CD4-positive, alpha-beta T cell (primary cell): ENCODE measurements at regions not wholly inside any gene's neighbourhood (a gene's known extent, or its start where the extent isn't known, plus 50 kb on each side); places are given as distances from the start of the nearest gene placed in this dataset.

ENCODE experiments used
- ATAC-seq: fragments of 200-7000 bp; cut with Tn5 transposase; one replicate; pipeline ENCODE4 v1.10.0; 2022; ENCODE audit warnings: mild to moderate bottlenecking; ENCODE audit not compliant: poor library complexity
- CTCF ChIA-PET: fragments of 350-600 bp; sonication (Branson Sonifier 250); formaldehyde crosslinking; loops from one replicate; lab custom pipeline; 2021; ENCODE audit warnings: antibody characterized with exemption, inconsistent platforms; lab: Charles Lee
- POLR2A ChIA-PET: fragments of 350-600 bp; sonication (Branson Sonifier 250); formaldehyde crosslinking; loops from one replicate; lab custom pipeline; 2021; ENCODE audit warnings: antibody characterized with exemption, inconsistent platforms; lab: Charles Lee
- DNase-seq, 14 experiments: peaks; one replicate each; pipeline ENCODE4 v3.0.0-alpha.2; 2013 to 2020; ENCODE audit warnings: mixed read lengths in 2 of 14
- H3K27ac ChIP-seq, 2 donors: one replicate each; pipeline versions ENCODE4 v1.5.1 to v1.7.0; 2013; ENCODE audit warnings: low read length in 2 of 2, low read depth in 1 of 2, mild to moderate bottlenecking in 1 of 2
- H3K27me3 ChIP-seq, 2 experiments: 1 replicate in 1 of 2; 2 replicates in 1 of 2; pipeline versions ENCODE4 v1.6.1 to v1.7.0; 2013; ENCODE audit warnings: low read length in 2 of 2, control low read depth in 1 of 2, mild to moderate bottlenecking in 1 of 2, moderate library complexity in 1 of 2; ENCODE audit not compliant: insufficient read depth in 2 of 2, control insufficient read depth in 1 of 2
- H3K36me3 ChIP-seq: one replicate; pipeline ENCODE4 v1.6.1; 2013; ENCODE audit warnings: low read length, control low read depth; ENCODE audit not compliant: insufficient read depth
- H3K4me1 ChIP-seq: one replicate; pipeline ENCODE4 v1.6.1; 2013; ENCODE audit warnings: low read length, control low read depth; ENCODE audit not compliant: insufficient read depth
- H3K4me3 ChIP-seq: one replicate; pipeline ENCODE4 v1.5.1; 2013; ENCODE audit warnings: mild to moderate bottlenecking, low read length, moderate library complexity
- H3K9me3 ChIP-seq, 2 experiments: 1 replicate in 1 of 2; 2 replicates in 1 of 2; pipeline versions ENCODE4 v1.6.1 to v1.7.0; 2013; ENCODE audit warnings: low read length in 2 of 2, mild to moderate bottlenecking in 2 of 2, control low read depth in 1 of 2, moderate library complexity in 1 of 2; ENCODE audit not compliant: control insufficient read depth in 1 of 2, insufficient read depth in 1 of 2
- H3K27ac Mint-ChIP-seq: one replicate; pipeline ENCODE4 v1.8.0; 2020; ENCODE audit warnings: mixed read lengths
- H3K27me3 Mint-ChIP-seq: one replicate; pipeline ENCODE4 v1.8.0; 2021; ENCODE audit warnings: mixed read lengths
- H3K36me3 Mint-ChIP-seq: one replicate; pipeline ENCODE4 v1.8.0; 2021; ENCODE audit warnings: low read depth, mixed read lengths
- H3K4me1 Mint-ChIP-seq: one replicate; pipeline ENCODE4 v1.8.0; 2021; ENCODE audit warnings: low read depth, mixed read lengths
- H3K4me3 Mint-ChIP-seq: one replicate; pipeline ENCODE4 v1.8.0; 2020; ENCODE audit warnings: mild to moderate bottlenecking, mixed read lengths
- H3K9me3 Mint-ChIP-seq: one replicate; pipeline ENCODE4 v1.8.0; 2020; ENCODE audit warnings: mixed read lengths
- CTCF ChIP-seq: fragments of 200-600 bp; IDR thresholded peaks from one replicate; pipeline ENCODE4 v1.8.0; 2022; ENCODE audit warnings: antibody characterized with exemption, mild to moderate bottlenecking
- intact Hi-C, 2 experiments: fragments of 100-400 bp; cut with DNase I in 1 of 2; cut with micrococcal nuclease in 1 of 2; formaldehyde crosslinking; loops; one replicate each; pipeline versions ENCODE4 v1.15.1 to v1.9.0; 2023 to 2025; cut with DNase I, micrococcal nuclease

- no peak for DNase-seq
- TF ChIP-seq CTCF: no peak
- Mint-ChIP-seq H3K36me3 (no peaks in the 10 kb centered on the region), H3K4me3 (no peak overlapping the region), H3K27ac (no peak overlapping the region), H3K27me3 (peaks cover 16% of the 10 kb centered on the region), H3K9me3 (peaks cover 9% of the 10 kb centered on the region), H3K4me1 (no peaks in the 10 kb centered on the region)
- ChIA-PET POLR2A (no interaction called here), CTCF (no interaction called here)
- Histone ChIP-seq H3K4me1 (no peaks in the 10 kb centered on the region), H3K27ac (no peak overlapping the region), H3K27me3 (no peaks in the 10 kb centered on the region), H3K9me3 (no peaks in the 10 kb centered on the region), H3K4me3 (no peak overlapping the region), H3K36me3 (no peaks in the 10 kb centered on the region)
- no peak for ATAC-seq
- intact Hi-C loops: no loop called here
These were observed 522.6 kb downstream of the MN1 start for GRCh38 chr22:27278946-27279345.

GRCh38 chr22:27283240-27283639 lies 518.3 kb downstream of the MN1 start:
- DNase-seq (no peak), ATAC-seq (no peak)
- Histone ChIP-seq H3K36me3 (no peaks in the 10 kb centered on the region), H3K4me3 (no peak overlapping the region), H3K27me3 (no peaks in the 10 kb centered on the region), H3K9me3 (no peaks in the 10 kb centered on the region), H3K4me1 (no peaks in the 10 kb centered on the region), H3K27ac (no peak overlapping the region)
- peaks cover 10% of the 10 kb centered on the region for H3K9me3 Mint-ChIP-seq
- no peak overlapping the region for H3K27ac Mint-ChIP-seq
- peaks cover 8% of the 10 kb centered on the region for H3K27me3 Mint-ChIP-seq
- TF ChIP-seq CTCF: no peak
- no peaks in the 10 kb centered on the region for H3K4me1 Mint-ChIP-seq
- no peaks in the 10 kb centered on the region for H3K36me3 Mint-ChIP-seq
- no peak overlapping the region for H3K4me3 Mint-ChIP-seq
- POLR2A ChIA-PET: no interaction called here
- intact Hi-C loops: no loop called here
- CTCF ChIA-PET: no interaction called here

- Mint-ChIP-seq H3K36me3 (no peaks in the 10 kb centered on the region), H3K27ac (no peak overlapping the region), H3K9me3 (peaks cover 10% of the 10 kb centered on the region), H3K27me3 (peaks cover 8% of the 10 kb centered on the region), H3K4me3 (no peak overlapping the region), H3K4me1 (no peaks in the 10 kb centered on the region)
- ChIA-PET POLR2A (no interaction called here), CTCF (no interaction called here)
- no peak for TF ChIP-seq CTCF
- no peak for DNase-seq
- Histone ChIP-seq H3K4me1 (no peaks in the 10 kb centered on the region), H3K36me3 (no peaks in the 10 kb centered on the region), H3K27ac (no peak overlapping the region), H3K27me3 (no peaks in the 10 kb centered on the region), H3K9me3 (no peaks in the 10 kb centered on the region), H3K4me3 (no peak overlapping the region)
- intact Hi-C loops: no loop called here
- ATAC-seq: no peak
These were observed 517.8 kb downstream of the MN1 start for GRCh38 chr22:27283714-27284113.
